SH-SY5Y (cell line): ENCODE measurements at regions not wholly inside any gene's neighbourhood (a gene's known extent, or its start where the extent isn't known, plus 50 kb on each side); places are given as distances from the start of the nearest gene placed in this dataset.

Experiments
- GATA2 ChIP-seq: IDR thresholded peaks from 2 replicates; pipeline ENCODE4 v1.6.1; 2011; ENCODE audit warnings: mild to moderate bottlenecking, low read depth, low read length
- GATA3 ChIP-seq: IDR thresholded peaks from 2 replicates; pipeline ENCODE4 v1.6.1; 2011; ENCODE audit warnings: low read depth, mild to moderate bottlenecking, low read length, moderate library complexity

DNA sequence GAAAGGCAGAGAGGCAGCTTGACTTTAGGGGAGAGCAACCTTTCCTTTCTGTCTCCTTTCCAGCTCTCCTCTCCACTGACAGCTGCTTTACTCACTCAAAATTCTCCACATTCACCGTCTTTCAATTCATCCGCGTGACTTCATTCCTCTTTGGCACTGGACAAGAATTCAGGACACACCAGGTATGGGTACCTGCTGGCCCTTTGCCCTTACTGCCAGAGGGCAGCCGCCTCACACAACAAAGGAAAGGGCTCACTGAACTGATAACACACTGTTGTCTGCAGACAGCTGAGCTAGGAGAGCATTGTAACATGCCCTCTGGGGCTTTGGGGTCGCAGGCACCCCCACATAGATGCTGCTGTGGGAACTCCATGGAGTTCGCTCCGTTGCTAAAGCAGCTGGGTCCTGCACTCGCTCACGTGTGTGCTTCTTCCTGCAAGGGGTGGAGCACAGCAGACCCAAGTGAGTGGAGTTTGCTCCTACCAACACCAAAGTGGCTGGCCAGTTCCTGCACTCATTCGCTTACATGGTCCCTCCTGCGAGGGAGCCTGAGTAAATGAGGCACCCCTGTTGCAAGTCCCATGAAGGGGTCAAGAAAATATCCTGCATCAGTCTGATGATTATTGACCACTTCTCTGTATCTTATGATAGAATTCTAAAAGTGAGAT, 79.0 kb upstream of the SGO1 start:
- TF ChIP-seq GATA2 (no peak), GATA3 (no peak)
